ENCODE measurements at regions not wholly inside any gene's neighbourhood (a gene's known extent, or its start where the extent isn't known, plus 50 kb on each side); places are given as distances from the start of the nearest gene placed in this dataset.

DNA sequence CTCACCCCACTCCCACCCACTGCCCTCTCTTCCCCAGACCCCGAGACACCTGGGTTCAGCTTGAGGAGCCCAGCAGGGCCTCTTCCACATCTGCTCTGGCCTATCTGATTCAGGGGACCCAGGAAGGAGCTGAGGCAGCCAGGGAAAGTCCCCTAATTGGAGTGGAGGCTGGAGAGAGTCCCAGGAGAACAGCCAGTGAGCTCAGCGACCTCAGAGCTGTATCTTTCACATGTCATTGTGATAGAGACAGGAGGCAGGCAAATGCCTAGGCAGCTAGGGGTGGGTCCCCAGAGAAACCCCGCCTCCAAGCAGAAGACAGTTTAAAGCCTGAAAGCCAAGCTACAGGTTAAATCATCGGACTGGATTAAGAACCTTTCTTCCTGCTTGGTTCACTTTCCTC, 122.7 kb downstream of the MATN1 start:
- Histone ChIP-seq H3K4me3 (no peak overlapping the region), H3K9me3 (no peaks in the 10 kb centered on the region), H3K27ac (no peak overlapping the region), H3K4me1 (no peaks in the 10 kb centered on the region), H3K4me2 (no peak overlapping the region)
- ChIA-PET CTCF (no interaction called here), POLR2A (no interaction called here)
- 40% methylated on average over 4 of the region's 4 CpGs for WGBS (ENCODE audit: missing lambda C conversion rate)
- no peak for ATAC-seq
- no peak for DNase-seq (ENCODE audit: low read depth in 1 of 2, low spot score in 1 of 2)
- no peak for FAIRE-seq
- no peak for TF ChIP-seq MAZ (IDR thresholded peaks at IDR 0.05; ENCODE audit: borderline replicate concordance, low read depth, low read length)
- TF ChIP-seq KDM1A (IDR thresholded peaks at IDR 0.05; ENCODE audit: low read depth): no peak
- no peak for TF ChIP-seq JUNB (IDR thresholded peaks at IDR 0.05)
- no peak for TF ChIP-seq POLR2A (IDR thresholded peaks at IDR 0.05; ENCODE audit: low read length)
- TF ChIP-seq, protein P1, sequence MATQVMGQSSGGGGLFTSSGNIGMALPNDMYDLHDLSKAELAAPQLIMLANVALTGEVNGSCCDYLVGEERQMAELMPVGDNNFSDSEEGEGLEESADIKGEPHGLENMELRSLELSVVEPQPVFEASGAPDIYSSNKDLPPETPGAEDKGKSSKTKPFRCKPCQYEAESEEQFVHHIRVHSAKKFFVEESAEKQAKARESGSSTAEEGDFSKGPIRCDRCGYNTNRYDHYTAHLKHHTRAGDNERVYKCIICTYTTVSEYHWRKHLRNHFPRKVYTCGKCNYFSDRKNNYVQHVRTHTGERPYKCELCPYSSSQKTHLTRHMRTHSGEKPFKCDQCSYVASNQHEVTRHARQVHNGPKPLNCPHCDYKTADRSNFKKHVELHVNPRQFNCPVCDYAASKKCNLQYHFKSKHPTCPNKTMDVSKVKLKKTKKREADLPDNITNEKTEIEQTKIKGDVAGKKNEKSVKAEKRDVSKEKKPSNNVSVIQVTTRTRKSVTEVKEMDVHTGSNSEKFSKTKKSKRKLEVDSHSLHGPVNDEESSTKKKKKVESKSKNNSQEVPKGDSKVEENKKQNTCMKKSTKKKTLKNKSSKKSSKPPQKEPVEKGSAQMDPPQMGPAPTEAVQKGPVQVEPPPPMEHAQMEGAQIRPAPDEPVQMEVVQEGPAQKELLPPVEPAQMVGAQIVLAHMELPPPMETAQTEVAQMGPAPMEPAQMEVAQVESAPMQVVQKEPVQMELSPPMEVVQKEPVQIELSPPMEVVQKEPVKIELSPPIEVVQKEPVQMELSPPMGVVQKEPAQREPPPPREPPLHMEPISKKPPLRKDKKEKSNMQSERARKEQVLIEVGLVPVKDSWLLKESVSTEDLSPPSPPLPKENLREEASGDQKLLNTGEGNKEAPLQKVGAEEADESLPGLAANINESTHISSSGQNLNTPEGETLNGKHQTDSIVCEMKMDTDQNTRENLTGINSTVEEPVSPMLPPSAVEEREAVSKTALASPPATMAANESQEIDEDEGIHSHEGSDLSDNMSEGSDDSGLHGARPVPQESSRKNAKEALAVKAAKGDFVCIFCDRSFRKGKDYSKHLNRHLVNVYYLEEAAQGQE (IDR thresholded peaks at IDR 0.05): no peak
- TF ChIP-seq, protein P2, sequence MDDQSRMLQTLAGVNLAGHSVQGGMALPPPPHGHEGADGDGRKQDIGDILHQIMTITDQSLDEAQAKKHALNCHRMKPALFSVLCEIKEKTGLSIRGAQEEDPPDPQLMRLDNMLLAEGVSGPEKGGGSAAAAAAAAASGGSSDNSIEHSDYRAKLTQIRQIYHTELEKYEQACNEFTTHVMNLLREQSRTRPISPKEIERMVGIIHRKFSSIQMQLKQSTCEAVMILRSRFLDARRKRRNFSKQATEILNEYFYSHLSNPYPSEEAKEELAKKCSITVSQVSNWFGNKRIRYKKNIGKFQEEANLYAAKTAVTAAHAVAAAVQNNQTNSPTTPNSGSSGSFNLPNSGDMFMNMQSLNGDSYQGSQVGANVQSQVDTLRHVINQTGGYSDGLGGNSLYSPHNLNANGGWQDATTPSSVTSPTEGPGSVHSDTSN (IDR thresholded peaks at IDR 0.05): no peak
- TF ChIP-seq, protein P3, sequence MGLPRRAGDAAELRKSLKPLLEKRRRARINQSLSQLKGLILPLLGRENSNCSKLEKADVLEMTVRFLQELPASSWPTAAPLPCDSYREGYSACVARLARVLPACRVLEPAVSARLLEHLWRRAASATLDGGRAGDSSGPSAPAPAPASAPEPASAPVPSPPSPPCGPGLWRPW (IDR thresholded peaks at IDR 0.05): no peak
- TF ChIP-seq, protein P4, sequence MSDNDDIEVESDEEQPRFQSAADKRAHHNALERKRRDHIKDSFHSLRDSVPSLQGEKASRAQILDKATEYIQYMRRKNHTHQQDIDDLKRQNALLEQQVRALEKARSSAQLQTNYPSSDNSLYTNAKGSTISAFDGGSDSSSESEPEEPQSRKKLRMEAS (IDR thresholded peaks at IDR 0.05): no peak
- no peak for TF ChIP-seq POLR2AphosphoS2 (conservative IDR thresholded peaks at IDR 0.05; ENCODE audit: low read length)
- TF ChIP-seq CBX2 (IDR thresholded peaks at IDR 0.05; ENCODE audit: borderline replicate concordance, low read depth): no peak
- no peak for TF ChIP-seq EHF (CRISPR knock-in tag; IDR thresholded peaks at IDR 0.05)
- TF ChIP-seq ZFP36 (IDR thresholded peaks at IDR 0.05; ENCODE audit: borderline replicate concordance, partially characterized antibody): no peak
- no peak for TF ChIP-seq CBX8 (IDR thresholded peaks at IDR 0.05)
- TF ChIP-seq, protein P5, sequence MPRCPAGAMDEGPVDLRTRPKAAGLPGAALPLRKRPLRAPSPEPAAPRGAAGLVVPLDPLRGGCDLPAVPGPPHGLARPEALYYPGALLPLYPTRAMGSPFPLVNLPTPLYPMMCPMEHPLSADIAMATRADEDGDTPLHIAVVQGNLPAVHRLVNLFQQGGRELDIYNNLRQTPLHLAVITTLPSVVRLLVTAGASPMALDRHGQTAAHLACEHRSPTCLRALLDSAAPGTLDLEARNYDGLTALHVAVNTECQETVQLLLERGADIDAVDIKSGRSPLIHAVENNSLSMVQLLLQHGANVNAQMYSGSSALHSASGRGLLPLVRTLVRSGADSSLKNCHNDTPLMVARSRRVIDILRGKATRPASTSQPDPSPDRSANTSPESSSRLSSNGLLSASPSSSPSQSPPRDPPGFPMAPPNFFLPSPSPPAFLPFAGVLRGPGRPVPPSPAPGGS (IDR thresholded peaks at IDR 0.05): no peak
- TF ChIP-seq SREBF2 (IDR thresholded peaks at IDR 0.05): no peak
- TF ChIP-seq ZNF302 (CRISPR knock-in tag; IDR thresholded peaks at IDR 0.05): no peak
- TF ChIP-seq, protein P6, sequence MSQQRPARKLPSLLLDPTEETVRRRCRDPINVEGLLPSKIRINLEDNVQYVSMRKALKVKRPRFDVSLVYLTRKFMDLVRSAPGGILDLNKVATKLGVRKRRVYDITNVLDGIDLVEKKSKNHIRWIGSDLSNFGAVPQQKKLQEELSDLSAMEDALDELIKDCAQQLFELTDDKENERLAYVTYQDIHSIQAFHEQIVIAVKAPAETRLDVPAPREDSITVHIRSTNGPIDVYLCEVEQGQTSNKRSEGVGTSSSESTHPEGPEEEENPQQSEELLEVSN (IDR thresholded peaks at IDR 0.05; ENCODE audit: borderline replicate concordance, low read depth): no peak
- TF ChIP-seq, protein P7, sequence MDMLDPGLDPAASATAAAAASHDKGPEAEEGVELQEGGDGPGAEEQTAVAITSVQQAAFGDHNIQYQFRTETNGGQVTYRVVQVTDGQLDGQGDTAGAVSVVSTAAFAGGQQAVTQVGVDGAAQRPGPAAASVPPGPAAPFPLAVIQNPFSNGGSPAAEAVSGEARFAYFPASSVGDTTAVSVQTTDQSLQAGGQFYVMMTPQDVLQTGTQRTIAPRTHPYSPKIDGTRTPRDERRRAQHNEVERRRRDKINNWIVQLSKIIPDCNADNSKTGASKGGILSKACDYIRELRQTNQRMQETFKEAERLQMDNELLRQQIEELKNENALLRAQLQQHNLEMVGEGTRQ (IDR thresholded peaks at IDR 0.05): no peak

DNA sequence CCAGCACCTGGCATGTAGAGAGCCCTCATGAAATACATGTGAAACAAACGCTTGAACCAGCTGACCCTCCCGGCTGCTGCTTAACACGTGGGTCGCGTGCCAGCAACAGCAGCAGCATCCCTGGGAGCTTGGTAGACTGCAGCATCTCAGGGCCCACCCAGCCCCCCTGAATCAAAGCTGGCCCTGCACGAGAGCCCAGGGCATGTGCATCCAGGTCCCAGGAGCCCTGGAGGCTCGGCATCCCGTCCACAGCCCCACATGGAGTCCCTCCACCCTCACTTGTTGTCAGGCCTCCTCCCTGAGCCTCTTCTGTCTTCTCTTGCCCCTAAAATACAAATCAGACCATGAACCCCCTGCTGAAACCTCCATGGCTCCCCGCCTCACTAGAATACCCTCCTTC, 123.1 kb downstream of the MATN1 start:
- WGBS (ENCODE audit: missing lambda C conversion rate): 32% methylated on average over 4 of the region's 9 CpGs
- ChIA-PET CTCF (interaction anchor here (0.6 kb wide), 1 partner anchor 808 kb away, joined by 3 read pairs; no protein-coding TSS in a partner anchor), POLR2A (no interaction called here)
- Histone ChIP-seq H3K4me3 (no peak overlapping the region), H3K9me3 (no peaks in the 10 kb centered on the region), H3K27ac (no peak overlapping the region), H3K4me2 (no peak overlapping the region), H3K4me1 (no peaks in the 10 kb centered on the region)
- FAIRE-seq: no peak
- no peak for ATAC-seq
- no peak for DNase-seq (ENCODE audit: low read depth in 1 of 2, low spot score in 1 of 2)
- TF ChIP-seq, protein P1 (IDR thresholded peaks at IDR 0.05): no peak
- TF ChIP-seq JUN (IDR thresholded peaks at IDR 0.05): no peak
- no peak for TF ChIP-seq BHLHE40 (IDR thresholded peaks at IDR 0.05; ENCODE audit: low read depth, low read length)
- TF ChIP-seq NFE2L2 (conservative IDR thresholded peaks at IDR 0.05; ENCODE audit: low read length): no peak
- TF ChIP-seq RCOR1 (IDR thresholded peaks at IDR 0.05; ENCODE audit: low read depth, low read length): no peak
- no peak for TF ChIP-seq MYC (IDR thresholded peaks at IDR 0.05; ENCODE audit: borderline replicate concordance, low read length)
- no peak for TF ChIP-seq KDM5A (IDR thresholded peaks at IDR 0.05)
- TF ChIP-seq, protein P4 (IDR thresholded peaks at IDR 0.05): no peak
- no peak for TF ChIP-seq CBX2 (IDR thresholded peaks at IDR 0.05; ENCODE audit: borderline replicate concordance, low read depth)
- no peak for TF ChIP-seq FOSL2 (IDR thresholded peaks at IDR 0.05)
- TF ChIP-seq FOSL2 (CRISPR knock-in tag; IDR thresholded peaks at IDR 0.05): no peak
- no peak for TF ChIP-seq TFCP2L1 (CRISPR knock-in tag; IDR thresholded peaks at IDR 0.05)
- no peak for TF ChIP-seq ZFP36 (IDR thresholded peaks at IDR 0.05; ENCODE audit: borderline replicate concordance, partially characterized antibody)
